ENCODE measurements at regions not wholly inside any gene's neighbourhood (a gene's known extent, or its start where the extent isn't known, plus 50 kb on each side); places are given as distances from the start of the nearest gene placed in this dataset.
"Not testable (repeated sequence)": the region's sequence is repeated elsewhere in the genome, so short reads cannot be mapped to it uniquely, and the experiment has no call there.

DNA sequence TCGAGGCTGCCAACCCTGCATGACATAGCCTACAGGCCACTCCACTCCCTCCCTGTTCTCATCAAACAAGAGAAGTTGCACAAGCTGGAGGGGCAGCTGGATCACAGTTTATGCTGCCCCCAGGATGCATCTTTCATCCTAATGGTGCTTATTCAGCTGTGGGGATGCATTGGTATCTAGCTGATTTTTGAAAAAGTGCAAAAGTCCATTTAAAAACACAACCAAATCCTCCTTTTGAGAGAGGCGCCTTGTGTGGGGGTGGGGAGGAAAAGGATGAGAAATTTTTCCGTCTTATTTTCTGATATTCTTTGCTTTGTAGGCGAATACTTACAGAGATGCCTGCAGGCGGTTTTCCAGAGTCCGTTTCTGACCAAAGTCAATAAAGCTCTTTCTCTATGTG lies 276.4 kb upstream of the BOD1L1 start:
- no peak for DNase-seq

DNA sequence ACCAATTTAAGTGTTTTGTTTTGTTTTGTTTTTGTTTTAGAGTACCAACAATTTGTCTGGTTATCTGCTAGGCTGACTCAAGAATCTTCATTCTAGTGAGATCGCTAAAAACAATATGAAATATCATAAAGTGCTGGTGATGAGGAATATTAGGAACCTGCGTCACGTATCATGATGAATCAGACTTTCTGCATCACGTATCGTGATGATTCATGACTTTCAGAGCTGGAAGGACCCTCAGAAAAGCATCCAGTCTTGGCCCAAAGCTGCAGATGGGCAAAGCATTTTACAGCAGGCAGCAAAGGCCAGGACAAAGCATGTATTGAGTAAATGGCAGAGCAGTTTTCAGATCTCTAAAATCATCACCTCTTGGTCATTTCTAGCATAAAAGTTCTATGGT lies 278.0 kb upstream of the BOD1L1 start:
- no peak for DNase-seq

DNA sequence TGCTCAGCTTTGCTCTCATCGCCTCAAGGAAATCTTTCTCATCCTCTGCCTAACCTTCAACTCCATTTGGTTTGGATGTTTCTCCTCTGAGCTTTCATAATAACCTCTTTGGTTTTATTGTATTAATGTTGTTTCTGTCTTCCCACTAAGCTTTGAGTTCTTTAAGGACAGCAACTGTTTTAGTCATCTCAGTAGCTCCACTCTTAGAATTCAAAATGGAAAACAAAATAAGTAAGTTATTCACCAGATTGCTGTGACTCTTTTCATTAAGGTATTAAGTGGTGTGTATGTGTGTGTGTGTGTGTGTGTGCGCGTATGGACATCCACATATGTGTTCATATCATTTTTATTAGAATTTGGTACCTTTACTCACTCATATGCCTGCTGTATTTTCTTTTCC lies 279.2 kb upstream of the BOD1L1 start:
- DNase-seq: no peak

DNA sequence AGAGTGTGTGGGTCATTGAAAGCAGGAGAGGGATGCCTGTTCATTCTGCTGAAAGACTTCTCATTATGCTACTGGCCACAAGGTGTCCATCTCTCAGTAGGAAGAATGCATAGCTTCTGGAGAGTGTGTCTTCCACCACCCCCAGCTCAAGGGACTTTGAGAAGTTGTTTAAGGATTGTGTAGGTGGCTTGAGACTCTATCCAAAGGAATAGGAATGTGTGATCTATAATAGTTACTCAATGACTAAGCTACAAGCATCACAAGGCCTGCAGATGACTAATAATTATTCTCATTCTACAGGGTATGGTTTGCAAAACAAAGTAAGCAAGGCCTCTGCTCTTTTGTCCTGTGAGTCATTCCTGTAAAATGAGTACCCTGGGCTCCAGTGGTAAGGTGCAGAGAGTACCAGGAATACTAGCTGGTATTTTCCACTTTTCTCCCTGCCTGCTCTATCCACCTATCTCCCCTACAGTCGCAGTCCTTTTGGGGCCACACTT lies 279.8 kb upstream of the BOD1L1 start:
- no peak for DNase-seq

DNA sequence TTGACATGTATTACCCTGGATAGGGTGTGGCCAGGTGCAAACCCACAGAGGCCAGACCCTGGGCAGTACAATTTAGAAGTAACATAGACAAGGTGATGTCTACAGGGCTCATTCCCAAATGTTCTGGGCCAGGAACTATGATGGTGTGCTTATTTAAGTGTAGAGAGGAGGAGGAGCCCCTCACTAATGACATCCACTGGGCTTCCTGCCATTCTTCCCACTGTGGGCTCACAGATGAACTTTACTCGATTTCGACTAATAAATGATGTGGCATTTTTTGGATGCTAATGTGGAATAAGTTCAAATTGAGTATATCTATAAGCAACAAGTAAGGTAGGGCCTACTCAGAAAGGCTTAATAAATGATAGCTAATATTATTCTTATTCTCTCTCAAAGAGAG lies 280.9 kb upstream of the BOD1L1 start:
- DNase-seq: no peak

DNA sequence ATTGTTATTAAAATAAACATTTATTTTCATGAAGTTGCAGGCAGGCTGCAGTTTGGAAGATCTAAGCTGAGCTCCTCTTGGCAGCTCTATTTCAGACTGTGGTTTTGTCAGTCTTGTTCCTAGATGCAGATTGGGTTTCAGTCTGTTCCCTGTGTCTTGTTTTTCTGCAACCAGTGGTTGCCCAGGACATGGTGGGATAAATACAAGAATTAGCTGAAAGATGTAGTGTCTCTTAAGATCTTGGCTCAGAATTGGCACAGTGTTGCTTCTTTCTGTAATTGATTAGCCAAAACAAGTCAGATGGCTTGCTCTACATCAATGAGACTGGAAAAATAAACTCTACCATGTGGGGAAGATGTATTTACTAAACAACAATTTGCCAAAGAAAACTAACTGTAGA lies 283.0 kb upstream of the BOD1L1 start:
- no peak for DNase-seq

DNA sequence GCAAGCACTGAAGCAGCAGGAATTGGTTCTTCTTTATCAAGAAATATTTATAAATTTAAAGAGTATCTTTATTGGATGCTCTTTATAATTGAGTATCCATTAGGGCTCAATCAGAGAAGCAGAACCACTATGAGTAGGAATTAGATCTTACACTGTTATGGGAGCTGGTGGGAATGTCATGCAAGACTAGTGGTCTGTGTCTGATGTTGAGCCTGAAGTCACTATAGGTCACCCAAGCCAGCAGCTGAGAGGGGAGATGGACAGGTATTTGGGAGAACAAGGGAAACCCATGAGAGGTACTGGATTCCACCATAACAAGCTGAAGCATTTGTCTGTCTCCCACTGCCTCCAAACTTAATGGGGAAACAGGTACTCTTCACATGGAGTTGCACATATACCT lies 283.7 kb upstream of the BOD1L1 start:
- no peak for DNase-seq

DNA sequence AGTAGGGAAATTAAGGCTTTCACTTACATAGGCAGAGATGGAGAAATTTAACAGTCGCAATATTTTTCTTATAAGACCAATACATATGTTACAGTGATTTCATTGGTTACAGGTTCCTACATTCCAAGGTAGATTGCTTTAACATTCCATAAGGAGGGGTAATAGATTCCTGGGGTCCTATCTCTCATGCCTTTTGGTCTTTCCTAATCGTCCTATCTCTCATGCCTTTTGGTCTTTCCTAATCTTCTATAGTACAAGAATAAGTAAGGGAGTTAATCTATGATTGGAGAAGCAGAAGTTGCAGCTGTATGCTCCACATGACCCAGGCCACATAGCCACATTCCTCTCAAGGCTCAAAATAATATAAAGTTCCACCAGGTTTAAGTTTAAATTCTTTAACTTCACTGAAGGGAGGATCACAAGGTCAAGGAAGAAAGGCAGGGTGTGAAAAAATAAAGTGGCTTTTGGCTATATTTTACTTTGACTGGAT lies 285.0 kb upstream of the BOD1L1 start:
- DNase-seq: no peak

DNA sequence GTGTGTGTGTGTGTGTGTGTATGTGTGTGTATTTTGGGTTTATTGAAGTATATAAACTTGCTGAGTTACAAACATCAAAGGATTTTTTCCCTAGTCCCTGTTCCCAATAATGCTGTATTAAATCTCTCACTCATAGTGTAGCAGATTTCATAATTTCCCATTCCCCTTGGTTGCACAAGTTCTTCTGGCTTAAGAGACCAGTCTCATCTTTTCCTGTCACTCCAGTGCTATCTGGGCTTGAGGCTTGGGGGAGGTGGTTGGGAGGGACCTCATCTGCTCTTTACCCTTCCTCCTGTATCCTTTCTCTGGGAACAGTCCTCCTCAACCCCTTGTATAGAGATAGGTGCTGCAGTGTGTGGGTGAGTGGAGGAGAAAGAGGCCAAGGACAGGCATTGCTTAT lies 285.4 kb upstream of the BOD1L1 start:
- DNase-seq: no peak

DNA sequence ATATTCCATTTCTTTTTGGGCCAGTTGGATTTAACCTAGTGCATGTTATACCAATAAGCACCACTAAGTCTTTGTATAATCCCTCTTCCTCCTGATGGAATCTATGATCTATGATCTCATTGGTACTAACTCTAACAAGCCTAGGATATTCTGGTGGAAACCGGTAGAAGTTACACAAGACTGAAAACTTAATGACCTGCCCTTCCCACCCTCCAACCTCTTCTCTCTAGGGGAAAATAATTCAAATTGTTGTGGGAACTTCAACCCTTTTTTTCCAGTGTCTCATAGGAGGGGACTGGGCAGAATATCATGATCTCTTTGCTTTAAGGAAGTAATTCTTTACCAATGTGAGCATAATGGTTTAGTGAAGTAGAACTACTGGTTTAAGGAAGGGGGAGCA lies 289.5 kb upstream of the BOD1L1 start:
- DNase-seq: no peak

DNA sequence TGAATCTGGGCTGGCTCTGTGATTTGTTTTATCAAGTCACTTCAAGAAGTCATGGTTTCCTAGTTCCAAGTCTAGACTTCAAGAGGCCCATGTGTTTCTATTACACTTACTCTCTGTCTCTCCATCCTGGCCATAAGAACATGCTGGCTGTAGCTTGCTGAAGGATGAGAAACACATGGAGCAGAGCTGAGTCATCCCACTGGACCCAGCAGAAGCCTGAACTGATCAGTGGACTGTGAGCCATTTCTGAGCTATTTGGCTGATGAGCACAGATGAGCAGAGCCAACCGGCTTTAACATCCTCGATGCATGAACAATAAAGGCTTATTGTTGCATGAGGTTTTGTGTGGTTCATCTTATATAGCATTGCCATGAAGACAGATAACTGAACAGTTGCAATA lies 290.6 kb upstream of the BOD1L1 start:
- DNase-seq: peak in 1 of 2 experiments; percentile 46

DNA sequence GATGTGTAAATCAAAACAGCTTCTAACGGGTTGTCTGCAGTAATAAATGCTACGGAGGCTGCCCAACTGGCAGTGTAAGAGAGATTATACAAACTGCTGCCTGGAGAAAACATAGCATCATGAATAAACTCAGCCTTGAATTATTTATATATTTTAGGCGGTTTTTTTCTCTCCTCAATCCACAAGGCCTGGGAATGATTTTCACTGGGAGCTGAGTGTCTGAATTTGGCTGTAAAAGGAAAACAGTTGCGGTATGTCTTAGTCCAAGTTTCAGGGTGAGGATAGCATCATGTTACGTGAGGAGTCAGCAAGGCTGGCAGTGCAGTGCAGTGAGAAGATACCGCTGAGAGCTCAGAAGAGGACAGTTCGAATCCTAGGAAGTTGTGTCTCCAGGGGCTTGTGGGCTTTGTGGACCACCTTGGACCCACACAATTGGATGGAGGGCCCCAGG lies 291.5 kb upstream of the BOD1L1 start:
- DNase-seq: peak in 1 of 2 experiments; percentile 56

DNA sequence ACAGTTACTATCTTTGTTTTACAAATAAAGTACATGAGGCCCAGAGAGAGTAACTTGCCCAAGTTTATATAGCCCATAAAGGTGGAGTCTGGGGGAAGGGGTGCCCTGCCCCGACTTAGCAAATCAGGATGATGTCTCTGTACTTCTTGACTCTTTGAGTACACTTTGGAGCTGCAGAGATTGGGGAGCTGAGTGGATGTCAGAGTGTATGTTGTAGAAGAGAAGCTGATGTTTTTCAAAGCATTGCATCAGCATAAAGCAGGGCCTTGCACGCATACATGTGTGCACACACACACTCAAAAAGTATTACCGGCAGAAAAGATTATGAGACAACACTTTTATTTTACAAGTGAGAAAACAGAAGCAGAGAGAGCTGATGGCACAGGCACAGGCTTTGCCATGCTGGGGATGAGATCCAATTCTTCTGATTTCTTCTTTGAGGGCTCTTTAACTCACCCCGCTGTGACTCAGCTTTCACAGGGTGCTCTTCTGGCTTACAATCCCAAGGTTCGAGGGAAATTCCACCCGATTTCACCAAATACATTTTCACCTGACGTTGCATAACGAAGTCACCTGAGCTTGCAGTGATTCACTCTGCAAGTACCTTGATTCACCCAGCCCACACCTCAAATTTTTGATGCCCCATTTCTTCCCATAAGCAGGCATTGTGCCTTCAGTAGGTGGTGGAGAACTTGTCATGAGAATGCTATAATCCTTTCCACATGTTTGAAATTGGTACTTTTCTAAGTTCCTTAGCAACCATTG lies 292.8 kb upstream of the BOD1L1 start:
- DNase-seq: no peak

DNA sequence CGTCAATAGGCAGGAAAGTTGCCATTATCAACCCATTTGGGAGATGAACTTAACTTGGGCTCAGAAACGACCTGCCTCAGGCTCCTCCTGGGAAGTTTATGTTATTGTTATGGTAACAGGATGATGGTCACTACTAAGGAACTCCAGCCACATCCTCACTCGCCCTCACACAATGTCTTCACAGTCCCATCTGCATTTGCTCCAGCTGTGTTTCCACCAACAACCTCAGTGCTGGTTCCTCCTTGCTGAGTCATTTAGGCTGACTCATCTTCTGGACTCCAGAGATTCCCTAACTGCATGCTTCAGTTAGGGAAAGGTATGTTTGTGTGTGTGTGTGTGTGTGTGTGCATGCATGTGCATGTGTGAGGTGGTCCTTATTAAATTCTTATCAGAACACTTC lies 293.4 kb upstream of the BOD1L1 start:
- no peak for DNase-seq

DNA sequence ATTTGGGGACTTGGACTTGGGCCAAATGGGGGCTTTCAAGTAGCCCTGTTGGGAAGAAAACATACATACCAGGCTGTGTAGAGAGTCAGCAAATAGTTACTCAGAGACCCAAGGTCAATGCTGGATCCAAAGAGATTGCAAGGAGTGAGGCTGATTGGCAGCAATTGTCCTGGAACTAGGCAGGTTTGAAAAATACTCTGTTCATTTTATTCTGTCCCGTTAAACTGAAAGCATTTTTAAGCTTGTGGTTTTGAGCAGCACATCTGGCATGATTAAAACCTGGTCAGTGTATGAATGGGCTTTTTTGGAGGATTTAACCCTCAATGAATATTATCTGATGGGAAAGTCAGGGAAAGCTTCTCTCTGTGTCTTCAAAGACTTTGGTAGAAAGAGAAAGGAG lies 294.3 kb upstream of the BOD1L1 start:
- no peak for DNase-seq

DNA sequence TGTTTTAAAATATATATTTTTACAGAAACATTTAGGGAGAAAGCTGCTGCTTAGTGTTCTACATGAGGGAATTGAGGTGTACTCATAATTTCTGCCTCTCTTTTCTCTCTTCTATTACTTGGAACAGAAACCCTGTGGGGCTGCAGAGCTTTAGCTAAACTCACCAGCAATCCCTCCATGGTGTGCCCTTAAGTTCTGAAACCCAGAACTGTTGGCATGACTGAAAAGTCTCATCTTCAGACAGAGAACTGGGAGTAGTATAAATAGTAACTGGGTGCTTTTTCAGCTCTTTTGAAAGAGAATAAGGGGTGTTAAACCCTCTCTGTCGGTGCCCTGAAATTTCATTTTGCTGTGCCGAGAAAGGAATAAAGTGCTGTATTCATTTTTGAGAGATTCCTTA lies 294.9 kb upstream of the BOD1L1 start:
- no peak for DNase-seq

DNA sequence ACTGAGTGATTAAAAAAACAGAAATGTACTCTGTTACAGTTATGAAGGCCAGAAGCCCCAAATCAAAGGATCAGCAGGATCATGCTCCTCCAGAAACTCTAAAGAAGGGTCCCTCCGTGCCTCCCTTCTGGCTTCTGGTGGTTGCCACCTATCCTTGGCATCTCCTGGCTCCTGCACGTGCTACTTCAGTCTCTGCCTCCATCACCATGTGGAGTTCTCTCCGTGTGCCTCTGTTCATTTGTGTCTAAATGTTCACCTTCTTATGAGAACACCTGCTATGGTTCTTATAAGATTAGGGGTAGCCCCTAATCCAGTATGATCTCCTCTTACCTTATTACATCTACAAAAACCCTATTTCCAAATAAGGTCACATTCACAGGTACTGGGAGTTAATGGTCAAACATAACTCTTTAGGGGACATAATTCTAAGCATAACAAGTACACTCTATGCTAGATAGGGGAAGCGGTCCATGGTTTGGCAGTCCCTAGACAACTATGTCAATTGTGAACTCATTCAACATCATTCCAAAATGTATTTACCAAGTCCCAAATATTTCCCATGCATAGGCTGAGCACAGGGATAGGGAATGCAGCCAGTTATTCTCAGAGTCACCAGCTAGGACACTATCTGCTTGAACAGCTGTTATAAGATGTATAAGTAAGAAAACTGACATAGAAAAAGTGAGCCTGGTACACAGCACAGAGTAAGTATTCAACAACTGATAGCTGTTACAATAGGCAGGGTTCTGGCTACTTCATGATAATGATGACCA lies 295.5 kb upstream of the BOD1L1 start:
- DNase-seq: no peak

DNA sequence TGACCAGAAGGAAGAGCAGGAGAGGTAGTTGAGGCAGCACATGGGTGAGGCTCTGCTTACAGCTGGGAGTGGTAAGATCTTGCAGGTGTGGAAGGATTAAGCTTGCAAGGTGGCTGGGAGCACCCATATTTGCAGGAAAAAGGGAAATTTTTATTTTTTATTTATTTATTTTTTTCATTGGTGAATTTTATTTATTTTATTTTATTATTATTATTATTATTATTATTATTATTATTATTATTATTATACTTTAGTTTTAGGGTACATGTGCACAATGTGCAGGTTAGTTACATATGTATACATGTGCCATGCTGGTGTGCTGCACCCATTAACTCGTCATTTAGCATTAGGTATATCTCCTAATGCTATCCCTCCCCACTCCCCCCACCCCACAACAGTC lies 297.4 kb upstream of the BOD1L1 start:
- DNase-seq: not testable (repeated sequence)

DNA sequence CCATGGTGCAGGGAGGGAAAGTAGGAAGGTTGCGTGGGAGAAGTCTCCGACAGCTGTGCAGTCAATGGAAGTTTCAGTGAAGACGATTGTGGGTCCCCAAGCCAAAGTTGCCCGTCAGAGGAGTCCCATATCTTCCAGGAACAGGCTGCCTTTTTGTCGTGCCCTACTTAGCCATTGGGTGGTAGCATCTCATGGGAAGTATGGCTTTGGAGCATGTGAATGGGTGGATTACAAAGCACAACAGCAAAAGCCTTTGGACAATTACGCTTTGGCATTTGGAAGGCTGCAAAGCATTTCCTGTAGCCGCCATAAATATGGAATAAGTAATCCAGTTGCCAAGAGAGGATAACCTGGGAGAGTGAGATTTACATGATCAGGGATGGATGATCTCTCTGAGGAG lies 300.7 kb upstream of the BOD1L1 start:
- DNase-seq: no peak

DNA sequence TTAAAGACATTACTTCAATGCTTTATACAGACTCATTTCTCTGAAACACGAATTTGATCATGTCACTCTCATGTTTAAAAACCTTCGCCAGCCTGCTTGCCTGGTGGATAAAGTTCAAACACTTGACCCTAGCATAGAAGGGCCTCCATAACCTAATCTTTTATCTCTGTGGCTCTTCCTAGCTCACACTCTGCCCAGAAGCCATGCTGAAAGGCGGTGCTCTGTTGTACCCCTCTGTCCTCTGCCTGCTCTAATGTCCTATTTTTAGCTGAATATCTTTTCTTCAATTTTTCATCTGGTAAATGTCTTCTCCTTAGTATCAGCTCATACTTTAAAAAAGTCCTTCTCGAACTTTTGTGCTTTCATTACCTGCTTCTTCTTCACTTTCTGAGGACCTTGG lies 302.6 kb upstream of the BOD1L1 start:
- no peak for DNase-seq

DNA sequence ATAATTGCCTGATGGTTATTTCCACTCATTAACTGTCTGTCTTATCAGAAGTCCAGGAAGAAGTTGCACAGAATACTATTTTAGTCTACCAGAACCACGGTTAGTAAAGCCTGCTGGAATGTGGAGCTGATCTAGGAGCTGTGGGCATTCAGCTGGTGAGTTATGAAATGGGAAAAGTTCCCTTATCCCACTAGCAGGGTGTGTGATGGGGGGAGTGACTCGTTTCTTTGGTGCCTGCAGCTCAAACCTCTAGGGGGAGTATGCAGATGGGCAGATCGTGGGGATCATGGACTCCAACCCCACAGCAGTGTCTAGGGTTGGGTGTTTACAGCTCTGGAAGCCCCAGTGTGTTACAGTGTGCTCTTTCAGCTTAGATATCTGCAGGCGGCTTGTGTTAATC lies 305.7 kb upstream of the BOD1L1 start:
- no peak for DNase-seq

DNA sequence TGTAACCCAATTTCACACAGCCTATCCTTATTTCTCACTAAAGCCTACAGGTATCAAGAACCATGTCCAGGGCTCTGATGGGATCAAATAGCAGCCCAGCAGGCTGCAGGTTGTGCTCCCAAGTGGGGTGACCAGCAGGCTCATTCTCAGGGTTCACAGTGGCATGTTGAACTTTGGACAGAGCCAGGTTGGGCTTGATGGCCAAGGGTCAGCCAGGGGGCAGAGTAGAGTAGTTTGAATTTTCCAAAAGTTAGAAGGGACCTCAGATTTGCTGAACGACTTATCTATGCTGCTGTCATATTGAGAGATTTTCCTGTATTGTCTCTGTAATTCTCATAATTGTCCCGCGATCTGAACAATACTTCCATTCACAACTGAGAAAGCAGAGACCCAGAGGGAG lies 310.8 kb upstream of the BOD1L1 start:
- no peak for DNase-seq

DNA sequence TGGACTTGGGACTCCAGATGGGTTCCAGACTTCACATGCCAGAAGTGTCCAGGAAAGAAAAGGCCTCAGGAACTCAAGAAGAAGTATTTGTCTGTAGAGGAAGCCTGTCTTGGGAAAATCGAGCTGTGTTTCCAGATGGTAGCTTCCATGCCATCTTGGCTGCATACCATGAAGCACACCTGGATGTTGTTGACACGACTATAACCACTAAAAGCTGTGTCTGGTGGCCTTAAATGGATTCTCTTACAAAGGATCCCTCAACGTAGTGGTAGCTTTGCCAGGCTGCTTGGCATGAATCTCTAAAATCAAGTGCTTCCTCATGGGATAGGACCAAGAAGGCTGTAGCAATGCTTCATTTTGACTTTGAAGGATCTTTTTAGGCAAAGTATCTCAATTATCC lies 313.4 kb upstream of the BOD1L1 start:
- DNase-seq: peak in 1 of 2 experiments; percentile 40

DNA sequence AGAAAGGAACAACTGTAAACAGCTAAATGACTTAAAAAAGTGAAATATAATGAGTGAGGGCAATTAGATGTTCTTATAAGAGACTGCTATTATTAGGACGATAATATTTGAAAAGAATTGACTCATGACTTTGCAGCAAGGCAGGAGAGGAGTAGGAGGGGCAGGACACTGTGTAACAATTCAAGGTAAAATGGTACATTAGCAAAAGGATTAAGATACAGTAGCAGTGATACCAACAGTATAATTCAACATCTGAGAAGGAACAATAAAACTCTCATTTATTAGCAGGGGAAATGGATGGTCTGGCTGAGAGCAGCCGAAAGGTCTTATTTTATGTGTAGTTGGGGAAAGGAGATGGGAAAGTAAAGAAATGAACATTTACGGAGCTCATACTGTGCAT lies 315.5 kb upstream of the BOD1L1 start:
- no peak for DNase-seq
